Vagina (tissue), 2 donors: ENCODE measurements at regions not wholly inside any gene's neighbourhood (a gene's known extent, or its start where the extent isn't known, plus 50 kb on each side); places are given as distances from the start of the nearest gene placed in this dataset.

Source experiments
- POLR2A ChIP-seq, 2 donors: fragments of 450-650 bp; IDR thresholded peaks; one replicate each; pipeline ENCODE4 v1.6.1; 2017; ENCODE audit warnings: antibody characterized with exemption in 2 of 2, mild to moderate bottlenecking in 2 of 2, moderate library complexity in 2 of 2
- POLR2AphosphoS5 ChIP-seq, 2 donors: sonication (generic); formaldehyde crosslinking; IDR thresholded peaks; one replicate each; pipeline ENCODE4 v1.9.0; 2017; ENCODE audit warnings: antibody characterized with exemption in 2 of 2, mild to moderate bottlenecking in 2 of 2, low read depth in 1 of 2; ENCODE audit not compliant: insufficient read depth in 1 of 2
- TF ChIP-seq, protein P1 (sequence below), 3 experiments: fragments of 450-650 bp in 2 of 3; fragments of 200-600 bp in 1 of 3; sonication (generic) in 1 of 3; IDR thresholded peaks; one replicate each; pipeline ENCODE4 v1.5.1; 2017 to 2019; ENCODE audit warnings: antibody characterized with exemption in 3 of 3, mild to moderate bottlenecking in 2 of 3, moderate library complexity in 2 of 3

DNA sequence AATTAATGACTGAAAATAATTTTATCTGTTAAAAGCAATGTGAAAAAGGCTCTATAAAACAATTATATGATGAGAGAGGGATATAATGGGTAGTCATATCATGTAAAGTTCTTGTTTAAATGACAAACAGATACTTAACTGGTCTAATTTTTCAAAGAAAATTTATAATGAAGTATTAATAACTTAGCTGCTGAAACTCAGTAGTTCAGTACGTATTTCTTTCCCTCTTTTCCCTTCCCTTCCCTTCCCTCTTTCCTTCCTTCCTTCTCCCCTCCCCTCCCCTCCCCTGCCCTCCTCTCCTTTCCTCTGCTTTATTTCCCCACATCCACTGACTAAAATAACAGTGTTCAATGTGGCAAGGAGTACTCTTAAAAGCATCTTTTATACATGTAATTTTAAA lies 123.1 kb upstream of the PTGFR start:
- TF ChIP-seq, protein P1, sequence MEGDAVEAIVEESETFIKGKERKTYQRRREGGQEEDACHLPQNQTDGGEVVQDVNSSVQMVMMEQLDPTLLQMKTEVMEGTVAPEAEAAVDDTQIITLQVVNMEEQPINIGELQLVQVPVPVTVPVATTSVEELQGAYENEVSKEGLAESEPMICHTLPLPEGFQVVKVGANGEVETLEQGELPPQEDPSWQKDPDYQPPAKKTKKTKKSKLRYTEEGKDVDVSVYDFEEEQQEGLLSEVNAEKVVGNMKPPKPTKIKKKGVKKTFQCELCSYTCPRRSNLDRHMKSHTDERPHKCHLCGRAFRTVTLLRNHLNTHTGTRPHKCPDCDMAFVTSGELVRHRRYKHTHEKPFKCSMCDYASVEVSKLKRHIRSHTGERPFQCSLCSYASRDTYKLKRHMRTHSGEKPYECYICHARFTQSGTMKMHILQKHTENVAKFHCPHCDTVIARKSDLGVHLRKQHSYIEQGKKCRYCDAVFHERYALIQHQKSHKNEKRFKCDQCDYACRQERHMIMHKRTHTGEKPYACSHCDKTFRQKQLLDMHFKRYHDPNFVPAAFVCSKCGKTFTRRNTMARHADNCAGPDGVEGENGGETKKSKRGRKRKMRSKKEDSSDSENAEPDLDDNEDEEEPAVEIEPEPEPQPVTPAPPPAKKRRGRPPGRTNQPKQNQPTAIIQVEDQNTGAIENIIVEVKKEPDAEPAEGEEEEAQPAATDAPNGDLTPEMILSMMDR (IDR thresholded peaks at IDR 0.05) = no peak
- no peak for TF ChIP-seq POLR2A (IDR thresholded peaks at IDR 0.05)
- TF ChIP-seq POLR2AphosphoS5 (IDR thresholded peaks at IDR 0.05; ENCODE audit: insufficient read depth in 1 of 2, low read depth in 1 of 2) = no peak
